Stomach (tissue), 4 donors: ENCODE measurements at regions not wholly inside any gene's neighbourhood (a gene's known extent, or its start where the extent isn't known, plus 50 kb on each side); places are given as distances from the start of the nearest gene placed in this dataset.

ENCODE experiments used
- EP300 ChIP-seq: sonication (generic); formaldehyde crosslinking; IDR thresholded peaks from one replicate; pipeline ENCODE4 v1.6.1; 2017; ENCODE audit warnings: antibody characterized with exemption
- POLR2A ChIP-seq, 4 donors: fragments of 450-650 bp; IDR thresholded peaks; one replicate each; pipeline ENCODE4 v1.6.1; 2016; ENCODE audit warnings: antibody characterized with exemption in 4 of 4, control low read depth in 2 of 4, mild to moderate bottlenecking in 1 of 4, moderate library complexity in 1 of 4
- POLR2AphosphoS5 ChIP-seq, 3 donors: sonication (generic); formaldehyde crosslinking; IDR thresholded peaks; one replicate each; pipeline ENCODE4 v1.6.1; 2016; ENCODE audit warnings: antibody characterized with exemption in 3 of 3
- TF ChIP-seq, protein P1 (sequence below), 7 experiments: fragments of 450-650 bp in 4 of 7; fragments of 200-600 bp in 3 of 7; sonication (generic) in 3 of 7; IDR thresholded peaks; one replicate each; pipeline ENCODE4 v1.5.1; 2016 to 2019; ENCODE audit warnings: antibody characterized with exemption in 7 of 7, control low read depth in 2 of 7, mild to moderate bottlenecking in 1 of 7

DNA sequence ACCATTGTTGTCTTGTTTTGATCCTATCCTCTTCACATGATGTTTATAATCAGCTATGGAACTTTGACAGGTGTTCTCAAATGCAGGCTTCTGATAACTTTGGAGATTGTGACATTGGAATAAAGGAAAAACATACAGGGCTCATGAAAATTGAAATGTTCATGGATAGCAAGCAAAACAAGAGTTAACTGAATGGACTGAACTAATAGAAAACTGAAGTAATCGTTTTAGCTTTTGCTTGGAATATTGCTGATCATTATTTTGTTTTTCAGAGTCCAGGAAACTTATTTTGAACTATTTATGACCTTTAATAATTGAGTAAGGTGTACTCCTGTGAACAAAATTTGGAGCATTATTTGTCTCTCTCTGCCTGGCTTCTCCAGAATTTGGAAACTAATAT is 436.7 kb upstream of the CDH9 start:
- TF ChIP-seq, protein P1, sequence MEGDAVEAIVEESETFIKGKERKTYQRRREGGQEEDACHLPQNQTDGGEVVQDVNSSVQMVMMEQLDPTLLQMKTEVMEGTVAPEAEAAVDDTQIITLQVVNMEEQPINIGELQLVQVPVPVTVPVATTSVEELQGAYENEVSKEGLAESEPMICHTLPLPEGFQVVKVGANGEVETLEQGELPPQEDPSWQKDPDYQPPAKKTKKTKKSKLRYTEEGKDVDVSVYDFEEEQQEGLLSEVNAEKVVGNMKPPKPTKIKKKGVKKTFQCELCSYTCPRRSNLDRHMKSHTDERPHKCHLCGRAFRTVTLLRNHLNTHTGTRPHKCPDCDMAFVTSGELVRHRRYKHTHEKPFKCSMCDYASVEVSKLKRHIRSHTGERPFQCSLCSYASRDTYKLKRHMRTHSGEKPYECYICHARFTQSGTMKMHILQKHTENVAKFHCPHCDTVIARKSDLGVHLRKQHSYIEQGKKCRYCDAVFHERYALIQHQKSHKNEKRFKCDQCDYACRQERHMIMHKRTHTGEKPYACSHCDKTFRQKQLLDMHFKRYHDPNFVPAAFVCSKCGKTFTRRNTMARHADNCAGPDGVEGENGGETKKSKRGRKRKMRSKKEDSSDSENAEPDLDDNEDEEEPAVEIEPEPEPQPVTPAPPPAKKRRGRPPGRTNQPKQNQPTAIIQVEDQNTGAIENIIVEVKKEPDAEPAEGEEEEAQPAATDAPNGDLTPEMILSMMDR (IDR thresholded peaks at IDR 0.05), result no peak
- TF ChIP-seq EP300 (no peak), POLR2AphosphoS5 (IDR thresholded peaks at IDR 0.05) (no peak), POLR2A (IDR thresholded peaks at IDR 0.05) (no peak)
